ENCODE measurements at regions not wholly inside any gene's neighbourhood (a gene's known extent, or its start where the extent isn't known, plus 50 kb on each side); places are given as distances from the start of the nearest gene placed in this dataset.

- 100% methylated on average over 2 of the region's 2 CpGs for WGBS
Observed at GRCh38 chr7:41893656-41894055, 190.8 kb upstream of the INHBA start.

DNA sequence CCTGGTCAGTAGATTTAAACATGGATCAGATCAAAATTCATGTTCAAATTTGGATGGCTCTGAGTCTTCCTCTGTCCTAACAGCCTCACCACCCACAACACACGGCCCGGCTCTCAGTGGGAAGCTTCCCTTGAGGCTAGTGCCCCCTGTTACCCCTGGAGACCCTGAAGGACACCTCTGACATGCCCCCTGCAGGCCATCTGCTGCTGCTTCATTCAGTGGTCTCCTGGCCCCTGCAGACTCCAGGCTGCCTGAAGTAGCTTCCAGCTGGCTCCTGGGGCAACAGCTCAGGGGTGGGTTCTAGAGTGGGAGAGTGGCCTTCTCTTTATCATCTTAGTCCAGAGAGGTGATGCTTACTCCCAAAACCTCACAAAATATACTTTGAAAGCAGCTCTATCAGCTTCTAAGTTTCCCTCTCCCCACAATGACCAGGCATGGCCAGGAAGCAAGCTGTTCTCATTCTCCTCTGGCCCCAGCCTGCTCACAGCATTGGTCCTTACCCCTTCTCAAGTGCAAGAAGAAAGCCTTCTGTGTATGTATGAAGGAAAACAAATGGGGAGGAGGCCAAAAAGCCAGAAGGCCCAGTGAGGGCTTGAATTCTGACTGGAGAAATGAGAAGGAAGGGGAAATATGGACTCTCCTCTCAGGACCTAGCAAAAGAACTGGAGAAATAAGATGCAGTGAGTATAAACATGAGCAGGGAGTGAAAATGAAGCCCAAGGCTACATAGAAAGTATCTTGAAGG lies 189.6 kb upstream of the INHBA start:
- H3K9ac ChIP-seq (ENCODE audit: low read length) = no peak overlapping the region
- H4K91ac ChIP-seq (ENCODE audit: low read length) = no peak overlapping the region
- no peak overlapping the region for H3K18ac ChIP-seq (ENCODE audit: low read depth in 1 of 2, low read length in 2 of 2)
- no peak overlapping the region for H4K8ac ChIP-seq (ENCODE audit: low read length)
- no peak overlapping the region for H3K4me2 ChIP-seq (ENCODE audit: low read length, poor library complexity, severe bottlenecking)
- peaks cover 13% of the 10 kb centered on the region for H3K4me1 ChIP-seq (ENCODE audit: control insufficient read depth, insufficient read depth, low read depth, low read length)
- H2BK15ac ChIP-seq (ENCODE audit: low read depth, poor library complexity, severe bottlenecking) = peak overlapping the region; percentile 88
- H3K4me3 ChIP-seq (ENCODE audit: insufficient read depth in 1 of 2, low read depth in 1 of 2, low read length in 2 of 2) = no peak overlapping the region
- no peak overlapping the region for H3K14ac ChIP-seq (ENCODE audit: low read length in 2 of 2)
- H2BK120ac ChIP-seq (ENCODE audit: low read depth, low read length) = no peak overlapping the region
- no peaks in the 10 kb centered on the region for H3K79me1 ChIP-seq (replicated peaks; ENCODE audit: low read length, poor library complexity, severe bottlenecking)
- H2AFZ ChIP-seq (ENCODE audit: low read depth, low read length) = no peak overlapping the region
- no peak overlapping the region for H3K23ac ChIP-seq (ENCODE audit: low read length in 2 of 2)
- 86% methylated on average over 2 of the region's 2 CpGs for WGBS
- DNase-seq = no peak
- H3K27me3 ChIP-seq (ENCODE audit: control insufficient read depth in 1 of 2, insufficient read depth in 1 of 2, low read length in 2 of 2) = no peaks in the 10 kb centered on the region
- H2BK12ac ChIP-seq (ENCODE audit: low read length in 2 of 2) = no peak overlapping the region
- no peaks in the 10 kb centered on the region for H3K9me3 ChIP-seq (ENCODE audit: control insufficient read depth, low read length)
- H3K27ac ChIP-seq (ENCODE audit: low read length, poor library complexity, severe bottlenecking) = peak overlapping the region; percentile 16
- no peak overlapping the region for H3K4ac ChIP-seq (ENCODE audit: low read depth in 1 of 2, low read length in 2 of 2)
- H2AK5ac ChIP-seq (ENCODE audit: low read length, severe bottlenecking) = peak overlapping the region; percentile 53
- no peaks in the 10 kb centered on the region for H3K36me3 ChIP-seq (ENCODE audit: control insufficient read depth in 1 of 2, insufficient read depth in 2 of 2, low read depth in 1 of 2, low read length in 2 of 2)
- H2BK5ac ChIP-seq (ENCODE audit: low read depth, low read length, poor library complexity, severe bottlenecking) = no peak overlapping the region

More at GRCh38 chr7:41893656-41894055, 190.8 kb upstream of the INHBA start:
- H3K4me2 ChIP-seq (ENCODE audit: low read length, poor library complexity, severe bottlenecking) = no peak overlapping the region
- no peak overlapping the region for H2AK5ac ChIP-seq (ENCODE audit: low read length, severe bottlenecking)
- H2BK120ac ChIP-seq (ENCODE audit: low read depth, low read length) = no peak overlapping the region
- H3K27me3 ChIP-seq (ENCODE audit: control insufficient read depth in 1 of 2, insufficient read depth in 1 of 2, low read length in 2 of 2) = no peaks in the 10 kb centered on the region
- H4K8ac ChIP-seq (ENCODE audit: low read length) = no peak overlapping the region
- H3K79me1 ChIP-seq (replicated peaks; ENCODE audit: low read length, poor library complexity, severe bottlenecking) = no peaks in the 10 kb centered on the region
- no peak overlapping the region for H2BK12ac ChIP-seq (ENCODE audit: low read length in 2 of 2)
- no peak overlapping the region for H2BK15ac ChIP-seq (ENCODE audit: low read depth, poor library complexity, severe bottlenecking)
- no peaks in the 10 kb centered on the region for H3K9me3 ChIP-seq (ENCODE audit: control insufficient read depth, low read length)
- H3K27ac ChIP-seq (ENCODE audit: low read length, poor library complexity, severe bottlenecking) = no peak overlapping the region
- peaks cover 13% of the 10 kb centered on the region for H3K4me1 ChIP-seq (ENCODE audit: control insufficient read depth, insufficient read depth, low read depth, low read length)
- no peak overlapping the region for H2BK5ac ChIP-seq (ENCODE audit: low read depth, low read length, poor library complexity, severe bottlenecking)
- no peak for DNase-seq
- H2AFZ ChIP-seq (ENCODE audit: low read depth, low read length) = no peak overlapping the region
- H3K23ac ChIP-seq (ENCODE audit: low read length in 2 of 2) = no peak overlapping the region
- H3K4ac ChIP-seq (ENCODE audit: low read depth in 1 of 2, low read length in 2 of 2) = no peak overlapping the region
- no peak overlapping the region for H4K91ac ChIP-seq (ENCODE audit: low read length)
- H3K14ac ChIP-seq (ENCODE audit: low read length in 2 of 2) = no peak overlapping the region
- no peak overlapping the region for H3K18ac ChIP-seq (ENCODE audit: low read depth in 1 of 2, low read length in 2 of 2)
- no peak overlapping the region for H3K4me3 ChIP-seq (ENCODE audit: insufficient read depth in 1 of 2, low read depth in 1 of 2, low read length in 2 of 2)
- H3K9ac ChIP-seq (ENCODE audit: low read length) = no peak overlapping the region
- no peaks in the 10 kb centered on the region for H3K36me3 ChIP-seq (ENCODE audit: control insufficient read depth in 1 of 2, insufficient read depth in 2 of 2, low read depth in 1 of 2, low read length in 2 of 2)

DNA sequence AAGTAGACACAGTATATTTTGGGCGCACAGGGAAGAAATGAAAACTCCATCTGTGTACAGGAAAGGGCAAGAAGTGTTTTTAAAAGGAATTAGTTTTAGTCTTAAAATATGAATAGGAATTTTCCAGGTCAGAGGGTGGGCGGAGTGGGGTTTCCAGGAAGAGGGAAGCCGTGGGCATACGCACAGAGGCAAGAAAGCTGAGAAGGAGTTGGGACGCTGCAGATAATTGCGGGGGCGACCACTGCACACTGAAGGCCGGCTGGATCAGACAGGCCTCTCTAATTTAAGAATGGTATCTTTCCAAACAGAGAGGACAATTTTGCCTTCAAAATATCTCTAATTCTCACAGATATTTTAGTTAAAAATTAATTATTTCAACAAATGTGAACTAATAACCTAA lies 189.1 kb upstream of the INHBA start:
- no peak overlapping the region for H2BK15ac ChIP-seq (ENCODE audit: low read depth, poor library complexity, severe bottlenecking)
- no peaks in the 10 kb centered on the region for H3K9me3 ChIP-seq (ENCODE audit: control insufficient read depth, low read length)
- no peak overlapping the region for H3K9ac ChIP-seq (ENCODE audit: low read length)
- no peaks in the 10 kb centered on the region for H3K36me3 ChIP-seq (ENCODE audit: control insufficient read depth in 1 of 2, insufficient read depth in 2 of 2, low read depth in 1 of 2, low read length in 2 of 2)
- no peak for DNase-seq
- H3K27me3 ChIP-seq (ENCODE audit: control insufficient read depth in 1 of 2, insufficient read depth in 1 of 2, low read length in 2 of 2) = no peaks in the 10 kb centered on the region
- H3K27ac ChIP-seq (ENCODE audit: low read length, poor library complexity, severe bottlenecking) = no peak overlapping the region
- H3K79me1 ChIP-seq (replicated peaks; ENCODE audit: low read length, poor library complexity, severe bottlenecking) = no peaks in the 10 kb centered on the region
- peaks cover 18% of the 10 kb centered on the region for H3K4me1 ChIP-seq (ENCODE audit: control insufficient read depth, insufficient read depth, low read depth, low read length)
- H3K23ac ChIP-seq (ENCODE audit: low read length in 2 of 2) = no peak overlapping the region
- WGBS = 97% methylated on average over 7 of the region's 8 CpGs
- no peak overlapping the region for H2BK5ac ChIP-seq (ENCODE audit: low read depth, low read length, poor library complexity, severe bottlenecking)
- H3K4ac ChIP-seq (ENCODE audit: low read depth in 1 of 2, low read length in 2 of 2) = no peak overlapping the region
- no peak overlapping the region for H2AK5ac ChIP-seq (ENCODE audit: low read length, severe bottlenecking)
- no peak overlapping the region for H3K14ac ChIP-seq (ENCODE audit: low read length in 2 of 2)
- H3K4me2 ChIP-seq (ENCODE audit: low read length, poor library complexity, severe bottlenecking) = no peak overlapping the region
- H2BK120ac ChIP-seq (ENCODE audit: low read depth, low read length) = no peak overlapping the region
- H3K4me3 ChIP-seq (ENCODE audit: insufficient read depth in 1 of 2, low read depth in 1 of 2, low read length in 2 of 2) = no peak overlapping the region
- no peak overlapping the region for H2AFZ ChIP-seq (ENCODE audit: low read depth, low read length)
- no peak overlapping the region for H3K18ac ChIP-seq (ENCODE audit: low read depth in 1 of 2, low read length in 2 of 2)
- no peak overlapping the region for H2BK12ac ChIP-seq (ENCODE audit: low read length in 2 of 2)
- no peak overlapping the region for H4K91ac ChIP-seq (ENCODE audit: low read length)
- no peak overlapping the region for H4K8ac ChIP-seq (ENCODE audit: low read length)

- H3K23ac ChIP-seq (ENCODE audit: low read length in 2 of 2) = no peak overlapping the region
- H3K4me1 ChIP-seq (ENCODE audit: control insufficient read depth, insufficient read depth, low read depth, low read length) = peaks cover 23% of the 10 kb centered on the region
- WGBS = 95% methylated on average over 9 of the region's 9 CpGs
- no peak overlapping the region for H3K4ac ChIP-seq (ENCODE audit: low read depth in 1 of 2, low read length in 2 of 2)
- no peaks in the 10 kb centered on the region for H3K36me3 ChIP-seq (ENCODE audit: control insufficient read depth in 1 of 2, insufficient read depth in 2 of 2, low read depth in 1 of 2, low read length in 2 of 2)
- peak overlapping the region; percentile 18 for H2AK5ac ChIP-seq (ENCODE audit: low read length, severe bottlenecking)
- peak overlapping the region; percentile 9 for H3K9ac ChIP-seq (ENCODE audit: low read length)
- peak overlapping the region; percentile 60 for H2BK15ac ChIP-seq (ENCODE audit: low read depth, poor library complexity, severe bottlenecking)
- H4K8ac ChIP-seq (ENCODE audit: low read length) = peak overlapping the region; percentile 7
- no peaks in the 10 kb centered on the region for H3K9me3 ChIP-seq (ENCODE audit: control insufficient read depth, low read length)
- DNase-seq = no peak
- H2BK120ac ChIP-seq (ENCODE audit: low read depth, low read length) = no peak overlapping the region
- H3K4me2 ChIP-seq (ENCODE audit: low read length, poor library complexity, severe bottlenecking) = no peak overlapping the region
- peak overlapping the region in 1 of 2 experiments; percentile 45 for H2BK12ac ChIP-seq (ENCODE audit: low read length in 2 of 2)
- peak overlapping the region in 1 of 2 experiments; percentile 69 for H3K14ac ChIP-seq (ENCODE audit: low read length in 2 of 2)
- no peak overlapping the region for H2BK5ac ChIP-seq (ENCODE audit: low read depth, low read length, poor library complexity, severe bottlenecking)
- H3K4me3 ChIP-seq (ENCODE audit: insufficient read depth in 1 of 2, low read depth in 1 of 2, low read length in 2 of 2) = no peak overlapping the region
- peak overlapping the region in 1 of 2 experiments; percentile 69 for H3K18ac ChIP-seq (ENCODE audit: low read depth in 1 of 2, low read length in 2 of 2)
- no peak overlapping the region for H3K27ac ChIP-seq (ENCODE audit: low read length, poor library complexity, severe bottlenecking)
- H3K79me1 ChIP-seq (replicated peaks; ENCODE audit: low read length, poor library complexity, severe bottlenecking) = no peaks in the 10 kb centered on the region
- no peak overlapping the region for H2AFZ ChIP-seq (ENCODE audit: low read depth, low read length)
- no peaks in the 10 kb centered on the region for H3K27me3 ChIP-seq (ENCODE audit: control insufficient read depth in 1 of 2, insufficient read depth in 1 of 2, low read length in 2 of 2)
- no peak overlapping the region for H4K91ac ChIP-seq (ENCODE audit: low read length)
Observed at GRCh38 chr7:41890631-41891274, 187.9 kb upstream of the INHBA start.
